Stimulated activated CD4-positive, alpha-beta T cell treated with anti-CD3 and anti-CD28 coated beads, Interleukin-1b, Interleukin-23, amount 100 ng/mL, for 24 hours (primary cell): ENCODE measurements at regions not wholly inside any gene's neighbourhood (a gene's known extent, or its start where the extent isn't known, plus 50 kb on each side); places are given as distances from the start of the nearest gene placed in this dataset.
"Not testable (repeated sequence)": the region's sequence is repeated elsewhere in the genome, so short reads cannot be mapped to it uniquely, and the experiment has no call there.

Source experiments
- DNase-seq, 4 experiments: peaks; one replicate each; pipeline ENCODE4 v3.0.0-alpha.2; 2020; ENCODE audit warnings: low read depth in 4 of 4, low spot score in 1 of 4

- not testable (repeated sequence) for DNase-seq
Measured at GRCh38 chr18:53821141-53821540, 403.3 kb downstream of the MBD2 start.

GRCh38 chr18:53819671-53820070 is 404.8 kb downstream of the MBD2 start:
- DNase-seq: no peak

GRCh38 chr18:53819174-53819573 is 405.3 kb downstream of the MBD2 start:
- DNase-seq: no peak

GRCh38 chr18:53817976-53818950 is 406.2 kb downstream of the MBD2 start:
- no peak for DNase-seq

DNA sequence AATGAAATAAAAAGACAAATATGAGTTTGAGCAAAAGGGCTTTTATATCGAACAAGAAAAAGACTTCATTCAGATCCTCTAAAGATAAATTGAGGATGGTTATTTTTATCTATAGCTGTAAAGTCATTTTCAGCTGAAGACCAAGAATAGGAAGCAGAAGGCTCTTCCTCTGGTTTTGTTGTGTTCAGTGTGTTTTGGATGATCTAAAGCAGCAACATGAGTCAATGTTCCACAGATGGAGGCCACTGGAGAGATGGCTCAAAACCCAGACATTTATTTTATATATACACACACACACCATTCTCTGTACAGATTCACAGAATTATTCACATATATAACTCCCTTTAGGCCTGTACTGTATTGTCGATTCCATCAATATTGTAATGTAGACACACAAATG is 424.3 kb downstream of the MBD2 start:
- DNase-seq: no peak

DNA sequence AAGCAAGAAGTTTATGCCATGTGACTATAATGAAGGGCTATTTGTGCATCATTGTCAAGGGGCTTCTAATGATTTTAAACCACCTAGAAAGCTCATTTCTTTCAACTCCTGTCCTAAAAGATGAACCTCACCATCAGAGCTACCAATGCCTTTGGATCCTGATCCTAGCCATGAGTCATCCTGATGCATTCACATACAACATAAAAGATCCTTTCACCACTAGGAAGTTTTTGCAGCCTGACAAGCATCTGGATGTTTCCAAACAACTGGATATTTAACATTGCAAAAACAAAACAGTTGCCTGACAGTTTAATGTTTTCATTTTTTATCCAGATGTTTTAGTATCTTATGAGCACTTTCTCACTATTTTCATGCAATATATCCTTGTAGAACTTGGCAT is 425.3 kb downstream of the MBD2 start:
- no peak for DNase-seq

DNA sequence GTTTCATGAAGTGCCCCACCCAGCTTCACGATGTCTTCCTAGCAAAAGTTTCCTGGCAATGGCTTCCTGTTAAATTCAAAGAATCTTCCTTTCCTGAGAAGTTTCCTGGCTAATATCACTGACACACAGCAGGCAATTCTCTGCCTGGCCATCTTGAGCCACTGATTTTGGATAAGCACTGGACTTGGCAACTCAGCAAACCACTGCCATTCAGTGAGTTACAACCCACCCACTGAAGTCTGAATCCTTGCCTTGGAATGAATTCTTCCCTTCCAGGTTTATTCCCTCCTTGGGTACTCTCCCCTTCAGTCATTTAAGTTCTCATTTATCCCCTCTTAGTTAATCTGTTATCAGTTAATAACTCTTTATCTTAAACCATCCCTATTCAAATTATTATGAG is 426.0 kb downstream of the MBD2 start:
- no peak for DNase-seq

DNA sequence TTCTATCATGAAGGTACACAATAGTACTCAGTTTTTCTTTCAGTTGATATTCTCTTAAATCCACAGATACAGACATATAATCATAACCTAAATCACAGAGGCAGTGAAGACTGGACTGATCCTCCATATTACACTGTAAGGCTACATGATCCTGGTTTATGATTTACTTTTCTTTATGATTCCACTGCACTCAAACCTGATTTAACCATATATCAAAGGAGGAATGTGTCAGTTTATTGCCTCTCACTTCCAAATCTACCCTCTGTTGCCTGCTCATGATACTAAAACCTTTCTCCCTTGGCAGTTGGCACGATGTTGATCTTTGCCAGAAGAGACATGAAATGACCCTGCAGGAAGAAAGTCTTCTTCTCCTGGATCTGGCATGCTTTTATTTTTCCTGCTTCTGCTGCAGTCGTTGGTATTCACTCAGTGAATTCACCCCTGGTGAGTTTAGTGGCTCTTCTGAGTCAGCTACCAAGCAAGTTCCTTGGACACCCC is 426.4 kb downstream of the MBD2 start:
- no peak for DNase-seq

- DNase-seq: no peak
Measured at GRCh38 chr18:53796040-53796729, 428.3 kb downstream of the MBD2 start.

DNA sequence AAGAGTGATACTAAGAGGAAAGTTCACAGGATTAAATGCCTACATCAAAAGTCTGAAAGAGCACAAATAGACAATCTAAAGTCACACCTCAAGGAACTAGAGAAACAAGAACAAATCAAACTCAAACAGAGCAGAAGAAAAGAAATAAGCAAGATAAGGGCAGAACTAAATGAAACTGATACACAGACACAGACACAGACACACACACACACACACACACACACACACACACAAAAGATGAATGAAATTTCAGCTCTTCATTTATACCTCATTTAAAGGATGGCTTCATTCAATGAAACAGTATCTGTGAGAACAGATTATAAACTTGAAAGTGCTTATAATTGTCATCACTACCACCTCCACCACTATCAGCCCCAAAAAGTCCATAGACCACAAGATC is 428.9 kb downstream of the MBD2 start:
- DNase-seq: no peak

- DNase-seq: no peak
Measured at GRCh38 chr18:53795061-53795460, 429.4 kb downstream of the MBD2 start.

DNA sequence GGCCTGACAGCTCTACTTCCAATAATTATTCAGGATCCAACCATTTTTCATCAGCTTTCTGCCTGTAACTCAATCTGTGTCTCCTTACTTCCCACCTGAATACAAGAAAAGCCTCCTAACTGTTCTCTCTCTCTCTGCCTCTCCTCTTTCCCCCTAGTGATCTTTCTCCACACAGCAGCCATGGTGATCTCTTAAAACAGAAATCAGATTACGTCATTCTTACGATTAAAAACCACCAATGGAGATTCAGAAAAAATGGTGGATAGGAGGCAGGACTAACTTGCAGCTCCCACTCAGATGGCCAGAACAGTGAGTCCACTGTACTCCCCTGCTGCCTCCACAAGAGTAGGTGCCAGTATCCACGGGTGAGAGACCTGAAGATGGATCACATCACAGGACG is 431.7 kb downstream of the MBD2 start:
- DNase-seq: no peak

GRCh38 chr18:53790786-53791185 is 433.7 kb downstream of the MBD2 start:
- no peak for DNase-seq

- no peak for DNase-seq
Measured at GRCh38 chr18:53789376-53790247, 434.9 kb downstream of the MBD2 start.

GRCh38 chr18:53785811-53786210 is 438.7 kb downstream of the MBD2 start:
- DNase-seq: no peak

DNA sequence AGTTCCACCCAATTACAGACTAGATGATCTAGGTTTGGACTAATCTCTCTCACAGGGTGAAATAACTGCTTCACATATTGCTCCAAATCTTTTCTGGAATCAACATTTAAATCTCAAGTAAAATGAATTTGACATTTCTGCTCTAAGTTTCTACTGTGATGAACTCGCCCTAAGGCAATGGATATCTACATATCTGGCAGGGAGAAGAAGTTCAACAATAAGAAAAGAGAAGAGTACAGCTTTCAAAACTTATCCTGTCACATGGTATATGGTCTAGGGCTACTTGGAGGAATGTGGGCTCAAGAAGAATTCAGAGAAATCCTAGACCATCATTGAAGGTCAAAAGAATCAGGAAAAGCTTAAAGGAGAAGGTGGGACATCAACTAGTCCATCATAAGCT is 440.2 kb downstream of the MBD2 start:
- DNase-seq: no peak

GRCh38 chr18:53780666-53781065 is 443.8 kb downstream of the MBD2 start:
- DNase-seq: no peak

GRCh38 chr18:53772293-53772692 is 452.2 kb downstream of the MBD2 start:
- DNase-seq: no peak

- DNase-seq: no peak
Measured at GRCh38 chr18:53771664-53772063, 452.8 kb downstream of the MBD2 start.

DNA sequence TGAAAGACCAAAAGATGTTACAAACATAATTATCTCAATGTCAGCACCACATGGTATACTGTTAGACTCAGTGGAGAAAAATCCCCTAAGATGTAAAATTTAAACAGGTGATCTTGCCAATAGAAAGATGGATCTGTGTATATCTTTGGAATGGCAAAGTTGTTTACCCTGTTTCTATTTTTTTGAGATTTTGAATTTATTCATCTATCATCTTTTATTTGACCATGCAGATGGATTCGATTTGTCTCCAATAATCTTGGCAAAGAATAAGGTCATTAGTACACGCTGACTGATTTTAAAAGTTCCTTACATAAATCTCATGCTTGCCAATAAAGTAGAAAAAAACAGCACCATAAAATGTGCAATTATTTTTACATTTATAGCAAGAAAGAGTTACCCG is 459.3 kb downstream of the MBD2 start:
- no peak for DNase-seq

DNA sequence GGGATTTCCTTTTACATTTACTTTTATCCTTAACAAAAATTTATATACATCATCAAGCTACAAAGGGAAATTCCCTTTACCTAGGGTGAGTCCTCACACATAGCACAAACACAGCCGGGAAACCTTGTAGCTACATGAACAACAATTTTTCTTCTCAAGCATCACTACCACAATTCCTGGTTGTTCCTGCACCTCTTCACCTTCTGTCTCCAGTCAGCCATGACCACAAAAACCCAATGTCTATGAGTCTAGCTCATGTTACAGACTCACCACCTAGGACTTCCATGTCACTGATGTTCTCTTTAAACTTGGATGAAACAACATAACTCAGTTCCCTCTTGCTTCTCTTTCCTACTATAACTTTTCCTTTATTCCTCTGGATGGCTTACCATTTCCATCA is 460.4 kb downstream of the MBD2 start:
- no peak for DNase-seq
